ENCODE measurements at regions not wholly inside any gene's neighbourhood (a gene's known extent, or its start where the extent isn't known, plus 50 kb on each side); places are given as distances from the start of the nearest gene placed in this dataset.

DNA sequence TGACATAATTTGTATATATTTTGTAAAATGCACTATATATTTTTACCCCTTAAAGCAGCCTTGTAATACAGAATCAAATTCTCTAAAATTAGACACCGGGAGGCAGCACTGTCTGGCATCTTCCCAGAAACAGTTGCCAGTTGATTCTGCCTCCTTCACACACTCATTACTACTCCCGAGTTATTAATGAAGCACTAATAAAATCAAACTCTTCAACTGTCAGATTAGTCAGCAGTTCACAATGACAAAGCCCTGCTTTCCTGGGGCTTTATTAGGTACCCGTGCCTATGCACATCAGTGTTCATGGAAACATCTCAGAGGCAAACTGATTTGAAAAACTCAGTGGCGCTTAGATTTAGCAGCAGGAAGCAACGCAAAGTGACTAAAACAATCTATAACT lies 103.5 kb upstream of the VEGFC start:
- no peak for DNase-seq
- Mint-ChIP-seq H3K9me3 (ENCODE audit: unreplicated experiment) (no peaks in the 10 kb centered on the region), H3K4me3 (ENCODE audit: unreplicated experiment) (no peak overlapping the region), H3K4me1 (ENCODE audit: low read depth, unreplicated experiment) (no peaks in the 10 kb centered on the region), H3K27me3 (ENCODE audit: unreplicated experiment) (no peaks in the 10 kb centered on the region), H3K36me3 (ENCODE audit: unreplicated experiment) (no peaks in the 10 kb centered on the region), H3K27ac (ENCODE audit: unreplicated experiment) (no peak overlapping the region)
- no peak for TF ChIP-seq CTCF (IDR thresholded peaks at IDR 0.05; ENCODE audit: partially characterized antibody, unreplicated experiment)

DNA sequence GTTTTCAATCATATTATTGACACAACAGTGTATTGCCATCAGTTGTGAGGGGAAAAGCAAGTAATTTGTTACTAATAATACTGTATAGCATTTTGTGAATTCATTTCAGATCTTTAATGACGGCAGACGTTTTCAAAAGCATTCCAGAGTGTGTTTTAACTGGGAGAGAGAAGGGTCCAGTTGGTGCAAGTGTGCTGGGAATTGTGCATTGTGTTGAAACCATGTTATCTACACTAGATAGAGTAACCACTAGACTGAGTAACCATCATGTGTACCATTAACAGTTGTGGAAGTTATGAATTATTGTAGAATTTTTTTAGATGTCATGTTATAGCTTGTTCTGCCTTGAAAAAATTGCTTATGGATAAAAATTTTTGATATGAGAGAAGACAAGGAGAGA lies 104.5 kb upstream of the VEGFC start:
- H3K4me1 Mint-ChIP-seq (ENCODE audit: low read depth, unreplicated experiment), result no peaks in the 10 kb centered on the region
- TF ChIP-seq CTCF (IDR thresholded peaks at IDR 0.05; ENCODE audit: partially characterized antibody, unreplicated experiment), result no peak
- no peak overlapping the region for H3K4me3 Mint-ChIP-seq (ENCODE audit: unreplicated experiment)
- H3K27ac Mint-ChIP-seq (ENCODE audit: unreplicated experiment), result no peak overlapping the region
- no peaks in the 10 kb centered on the region for H3K36me3 Mint-ChIP-seq (ENCODE audit: unreplicated experiment)
- H3K27me3 Mint-ChIP-seq (ENCODE audit: unreplicated experiment), result no peaks in the 10 kb centered on the region
- no peaks in the 10 kb centered on the region for H3K9me3 Mint-ChIP-seq (ENCODE audit: unreplicated experiment)
- DNase-seq, result no peak

GRCh38 chr4:176898791-176899190 lies 106.1 kb upstream of the VEGFC start:
- no peak for TF ChIP-seq CTCF (IDR thresholded peaks at IDR 0.05; ENCODE audit: partially characterized antibody, unreplicated experiment)
- no peaks in the 10 kb centered on the region for H3K4me1 Mint-ChIP-seq (ENCODE audit: low read depth, unreplicated experiment)
- H3K36me3 Mint-ChIP-seq (ENCODE audit: unreplicated experiment), result no peaks in the 10 kb centered on the region
- H3K9me3 Mint-ChIP-seq (ENCODE audit: unreplicated experiment), result no peaks in the 10 kb centered on the region
- no peaks in the 10 kb centered on the region for H3K27me3 Mint-ChIP-seq (ENCODE audit: unreplicated experiment)
- H3K4me3 Mint-ChIP-seq (ENCODE audit: unreplicated experiment), result no peak overlapping the region
- DNase-seq, result no peak
- no peak overlapping the region for H3K27ac Mint-ChIP-seq (ENCODE audit: unreplicated experiment)

- Mint-ChIP-seq H3K27ac (ENCODE audit: unreplicated experiment) (no peak overlapping the region), H3K4me3 (ENCODE audit: unreplicated experiment) (no peak overlapping the region), H3K9me3 (ENCODE audit: unreplicated experiment) (no peaks in the 10 kb centered on the region), H3K36me3 (ENCODE audit: unreplicated experiment) (no peaks in the 10 kb centered on the region), H3K4me1 (ENCODE audit: low read depth, unreplicated experiment) (no peaks in the 10 kb centered on the region), H3K27me3 (ENCODE audit: unreplicated experiment) (no peaks in the 10 kb centered on the region)
- TF ChIP-seq CTCF (IDR thresholded peaks at IDR 0.05; ENCODE audit: partially characterized antibody, unreplicated experiment), result no peak
- no peak for DNase-seq
Observed at GRCh38 chr4:176902710-176903323, 110.1 kb upstream of the VEGFC start.

DNA sequence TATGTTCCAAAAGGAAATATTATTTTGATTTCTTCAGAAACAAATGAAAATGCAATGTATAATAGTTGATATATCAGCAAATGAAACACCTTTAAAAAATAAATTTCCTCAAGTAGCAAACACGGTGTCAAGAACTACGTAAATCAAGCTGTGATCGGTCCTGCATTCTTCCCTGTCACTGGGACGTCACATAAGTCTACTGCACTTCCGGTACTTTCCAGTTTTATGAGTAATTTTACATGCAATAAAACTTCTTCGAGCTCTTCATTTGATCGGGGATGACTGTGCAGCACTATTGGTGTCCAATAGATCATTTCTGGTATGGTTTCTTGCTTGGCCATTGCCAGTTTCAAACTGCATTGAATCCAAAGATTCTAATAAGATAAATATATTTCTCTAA lies 114.0 kb upstream of the VEGFC start:
- no peak overlapping the region for H3K4me3 Mint-ChIP-seq (ENCODE audit: unreplicated experiment)
- no peaks in the 10 kb centered on the region for H3K9me3 Mint-ChIP-seq (ENCODE audit: unreplicated experiment)
- H3K4me1 Mint-ChIP-seq (ENCODE audit: low read depth, unreplicated experiment), result no peaks in the 10 kb centered on the region
- no peaks in the 10 kb centered on the region for H3K27me3 Mint-ChIP-seq (ENCODE audit: unreplicated experiment)
- TF ChIP-seq CTCF (IDR thresholded peaks at IDR 0.05; ENCODE audit: partially characterized antibody, unreplicated experiment), result no peak
- no peak overlapping the region for H3K27ac Mint-ChIP-seq (ENCODE audit: unreplicated experiment)
- no peak for DNase-seq
- H3K36me3 Mint-ChIP-seq (ENCODE audit: unreplicated experiment), result no peaks in the 10 kb centered on the region
